ENCODE measurements at regions not wholly inside any gene's neighbourhood (a gene's known extent, or its start where the extent isn't known, plus 50 kb on each side); places are given as distances from the start of the nearest gene placed in this dataset.
A peak's percentile ranks its signal among the peaks of the same experiment; 100 is the strongest.

- Histone ChIP-seq H3K4me3 (no peak overlapping the region), H3K27me3 (no peaks in the 10 kb centered on the region), H3K9me3 (no peaks in the 10 kb centered on the region), H3K36me3 (no peaks in the 10 kb centered on the region), H3K27ac (peak overlapping the region; percentile 84 to 93), H3K4me1 (peaks cover 0 to 10% of the 10 kb centered on the region in 2 donors)
- no peak for DNase-seq (ENCODE audit: low spot score in 2 of 2)
- intact Hi-C loops (cut with DNase I; ENCODE audit: low total_unique reads) = loop anchor here (1.0 kb wide), 1 partner anchor 41 kb away; no protein-coding TSS in a partner anchor
- TF ChIP-seq POLR2AphosphoS5 (IDR thresholded peaks at IDR 0.05) (no peak), CTCF (IDR thresholded peaks at IDR 0.05) (no peak), POLR2A (IDR thresholded peaks at IDR 0.05) (no peak)
These were observed 355.4 kb upstream of the TNRC6C start for GRCh38 chr17:77602883-77603640.

GRCh38 chr17:77604301-77604972 is 354.1 kb upstream of the TNRC6C start:
- no peak for DNase-seq (ENCODE audit: low spot score in 2 of 2)
- Histone ChIP-seq H3K9me3 (no peaks in the 10 kb centered on the region), H3K4me3 (no peak overlapping the region), H3K36me3 (no peaks in the 10 kb centered on the region), H3K4me1 (peaks cover 0 to 10% of the 10 kb centered on the region in 2 donors), H3K27me3 (no peaks in the 10 kb centered on the region), H3K27ac (peak overlapping the region in 1 of 2 donors; percentile 93)
- TF ChIP-seq POLR2AphosphoS5 (IDR thresholded peaks at IDR 0.05) = no peak
- no peak for TF ChIP-seq POLR2A (IDR thresholded peaks at IDR 0.05)
- no peak for TF ChIP-seq CTCF (IDR thresholded peaks at IDR 0.05)
- intact Hi-C loops (cut with DNase I; ENCODE audit: low total_unique reads) = no loop called here

- H3K27me3 ChIP-seq = no peaks in the 10 kb centered on the region
- H3K36me3 ChIP-seq = no peaks in the 10 kb centered on the region
- no peaks in the 10 kb centered on the region for H3K9me3 ChIP-seq
- DNase-seq (ENCODE audit: low spot score in 2 of 2) = no peak
- no peak overlapping the region for H3K27ac ChIP-seq
- peaks cover 0 to 10% of the 10 kb centered on the region in 2 donors for H3K4me1 ChIP-seq
- H3K4me3 ChIP-seq = no peak overlapping the region
- intact Hi-C loops (cut with DNase I; ENCODE audit: low total_unique reads) = no loop called here
- TF ChIP-seq POLR2A (IDR thresholded peaks at IDR 0.05) = no peak
- no peak for TF ChIP-seq CTCF (IDR thresholded peaks at IDR 0.05)
- no peak for TF ChIP-seq POLR2AphosphoS5 (IDR thresholded peaks at IDR 0.05)
These were observed 353.6 kb upstream of the TNRC6C start for GRCh38 chr17:77604973-77605313.

- no peaks in the 10 kb centered on the region for H3K36me3 ChIP-seq
- intact Hi-C loops (cut with DNase I; ENCODE audit: low total_unique reads) = no loop called here
- no peak overlapping the region for H3K4me3 ChIP-seq
- H3K27ac ChIP-seq = no peak overlapping the region
- H3K4me1 ChIP-seq = peaks cover 0 to 10% of the 10 kb centered on the region in 2 donors
- no peak for TF ChIP-seq POLR2AphosphoS5 (IDR thresholded peaks at IDR 0.05)
- no peak for TF ChIP-seq POLR2A (IDR thresholded peaks at IDR 0.05)
- TF ChIP-seq CTCF (IDR thresholded peaks at IDR 0.05) = no peak
- no peak for DNase-seq (ENCODE audit: low spot score in 2 of 2)
- H3K9me3 ChIP-seq = no peaks in the 10 kb centered on the region
- H3K27me3 ChIP-seq = no peaks in the 10 kb centered on the region
These were observed 352.2 kb upstream of the TNRC6C start for GRCh38 chr17:77606146-77606864.

GRCh38 chr17:77606865-77607210 is 351.7 kb upstream of the TNRC6C start:
- peaks cover 0 to 7% of the 10 kb centered on the region in 2 donors for H3K4me1 ChIP-seq
- no peaks in the 10 kb centered on the region for H3K36me3 ChIP-seq
- no peaks in the 10 kb centered on the region for H3K27me3 ChIP-seq
- DNase-seq (ENCODE audit: low spot score in 2 of 2) = no peak
- H3K27ac ChIP-seq = no peak overlapping the region
- TF ChIP-seq POLR2A (IDR thresholded peaks at IDR 0.05) (no peak), POLR2AphosphoS5 (IDR thresholded peaks at IDR 0.05) (no peak), CTCF (IDR thresholded peaks at IDR 0.05) (no peak)
- H3K4me3 ChIP-seq = no peak overlapping the region
- intact Hi-C loops (cut with DNase I; ENCODE audit: low total_unique reads) = no loop called here
- H3K9me3 ChIP-seq = no peaks in the 10 kb centered on the region

Measured in breast epithelium (tissue), 4 donors.